MM.1S (cell line): ENCODE measurements at regions not wholly inside any gene's neighbourhood (a gene's known extent, or its start where the extent isn't known, plus 50 kb on each side); places are given as distances from the start of the nearest gene placed in this dataset.

Source experiments
- DNase-seq: peaks from one replicate; pipeline ENCODE4 v3.0.0-alpha.2; 2015
- H2AFZ ChIP-seq: fragments of 300-600 bp; sonication (generic); 2 replicates; pipeline ENCODE4 v1.6.0; 2016; ENCODE audit warnings: antibody characterized with exemption, low read length
- H3F3A ChIP-seq: fragments of 300-600 bp; sonication (generic); 2 replicates; pipeline ENCODE4 v1.6.1; 2016; ENCODE audit warnings: mild to moderate bottlenecking, antibody characterized with exemption, low read length, moderate library complexity, mixed read lengths; ENCODE audit not compliant: insufficient read depth
- H3K27ac ChIP-seq: fragments of 300-600 bp; sonication (generic); 2 replicates; pipeline ENCODE4 v1.5.1; 2016; ENCODE audit warnings: mild to moderate bottlenecking, low read length
- H3K27me3 ChIP-seq: fragments of 300-600 bp; sonication (generic); replicated peaks from 2 replicates; pipeline ENCODE4 v1.6.0; 2016; ENCODE audit warnings: low read length; ENCODE audit not compliant: insufficient read depth
- H3K36me3 ChIP-seq: fragments of 300-600 bp; sonication (generic); replicated peaks from 2 replicates; pipeline ENCODE4 v1.6.1; 2016; ENCODE audit warnings: mild to moderate bottlenecking, low read length, mixed read lengths; ENCODE audit not compliant: insufficient read depth
- H3K4me1 ChIP-seq: fragments of 300-600 bp; sonication (generic); 2 replicates; pipeline ENCODE4 v1.6.1; 2016; ENCODE audit warnings: low read length, mixed read lengths
- H3K4me2 ChIP-seq: fragments of 300-600 bp; sonication (generic); 2 replicates; pipeline ENCODE4 v1.6.0; 2016; ENCODE audit warnings: low read depth, low read length
- H3K4me3 ChIP-seq: fragments of 300-600 bp; sonication (generic); 2 replicates; pipeline ENCODE4 v1.5.1; 2016; ENCODE audit warnings: low read length, mixed read lengths
- H3K79me2 ChIP-seq: fragments of 300-600 bp; sonication (generic); 2 replicates; pipeline ENCODE4 v1.6.1; 2016; ENCODE audit warnings: mixed run types, low read length, mixed read lengths
- H3K9ac ChIP-seq: fragments of 300-600 bp; sonication (generic); 2 replicates; pipeline ENCODE4 v1.6.1; 2016; ENCODE audit warnings: low read length, mixed read lengths
- H3K9me2 ChIP-seq: fragments of 300-600 bp; sonication (generic); replicated peaks from 2 replicates; pipeline ENCODE4 v1.6.1; 2016; ENCODE audit warnings: mild to moderate bottlenecking, low read length, mixed read lengths; ENCODE audit not compliant: insufficient read depth
- H3K9me3 ChIP-seq: fragments of 300-600 bp; sonication (generic); replicated peaks from 2 replicates; pipeline ENCODE4 v1.6.1; 2016; ENCODE audit warnings: mild to moderate bottlenecking, low read length, mixed read lengths; ENCODE audit not compliant: insufficient read depth
- H4K20me1 ChIP-seq: fragments of 300-600 bp; sonication (generic); 2 replicates; pipeline ENCODE4 v1.6.1; 2016; ENCODE audit warnings: mild to moderate bottlenecking, low read length, moderate library complexity, mixed read lengths; ENCODE audit not compliant: insufficient read depth
- EZH2 ChIP-seq: fragments of 300-600 bp; sonication (generic); optimal IDR thresholded peaks from 2 replicates; pipeline ENCODE3; 2017; ENCODE audit warnings: low read depth, mild to moderate bottlenecking, antibody characterized with exemption, low read length, mixed read lengths
- EZH2phosphoT487 ChIP-seq: fragments of 300-600 bp; sonication (generic); IDR thresholded peaks from 2 replicates; pipeline ENCODE4 v1.6.1; 2018; ENCODE audit warnings: antibody characterized with exemption, low read length
- TF ChIP-seq, protein P1 (sequence below): fragments of 300-600 bp; sonication (generic); IDR thresholded peaks from 2 replicates; pipeline ENCODE4 v1.5.1; 2016; ENCODE audit warnings: antibody characterized with exemption, low read length, mixed read lengths

DNA sequence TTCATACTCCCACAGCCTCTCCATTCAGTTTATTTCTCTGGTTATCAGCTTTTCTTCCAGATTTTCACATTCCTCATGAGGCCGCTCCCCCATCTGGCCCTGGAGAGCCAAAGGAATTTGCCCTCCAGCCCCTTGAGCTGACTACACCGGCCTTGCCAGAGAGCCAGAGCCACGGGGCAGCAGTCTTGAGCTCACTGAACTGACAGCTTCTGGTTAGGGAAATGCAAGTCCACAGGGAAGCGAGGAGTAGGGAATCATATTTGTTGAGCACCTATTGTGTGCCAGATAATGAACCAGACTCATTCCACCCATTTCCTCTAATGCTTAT, 102.4 kb downstream of the ABCC12 start:
- Histone ChIP-seq H3K9me2 (no peaks in the 10 kb centered on the region), H3K4me2 (no peak overlapping the region), H2AFZ (no peak overlapping the region), H3K27me3 (no peaks in the 10 kb centered on the region), H3K9me3 (no peaks in the 10 kb centered on the region), H3F3A (no peaks in the 10 kb centered on the region), H3K4me3 (no peak overlapping the region), H3K36me3 (no peaks in the 10 kb centered on the region), H4K20me1 (no peaks in the 10 kb centered on the region), H3K27ac (no peak overlapping the region), H3K4me1 (no peaks in the 10 kb centered on the region), H3K9ac (no peak overlapping the region), H3K79me2 (no peaks in the 10 kb centered on the region)
- no peak for DNase-seq
- no peak for TF ChIP-seq EZH2phosphoT487
- TF ChIP-seq, protein P1, sequence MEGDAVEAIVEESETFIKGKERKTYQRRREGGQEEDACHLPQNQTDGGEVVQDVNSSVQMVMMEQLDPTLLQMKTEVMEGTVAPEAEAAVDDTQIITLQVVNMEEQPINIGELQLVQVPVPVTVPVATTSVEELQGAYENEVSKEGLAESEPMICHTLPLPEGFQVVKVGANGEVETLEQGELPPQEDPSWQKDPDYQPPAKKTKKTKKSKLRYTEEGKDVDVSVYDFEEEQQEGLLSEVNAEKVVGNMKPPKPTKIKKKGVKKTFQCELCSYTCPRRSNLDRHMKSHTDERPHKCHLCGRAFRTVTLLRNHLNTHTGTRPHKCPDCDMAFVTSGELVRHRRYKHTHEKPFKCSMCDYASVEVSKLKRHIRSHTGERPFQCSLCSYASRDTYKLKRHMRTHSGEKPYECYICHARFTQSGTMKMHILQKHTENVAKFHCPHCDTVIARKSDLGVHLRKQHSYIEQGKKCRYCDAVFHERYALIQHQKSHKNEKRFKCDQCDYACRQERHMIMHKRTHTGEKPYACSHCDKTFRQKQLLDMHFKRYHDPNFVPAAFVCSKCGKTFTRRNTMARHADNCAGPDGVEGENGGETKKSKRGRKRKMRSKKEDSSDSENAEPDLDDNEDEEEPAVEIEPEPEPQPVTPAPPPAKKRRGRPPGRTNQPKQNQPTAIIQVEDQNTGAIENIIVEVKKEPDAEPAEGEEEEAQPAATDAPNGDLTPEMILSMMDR: no peak
- TF ChIP-seq EZH2: no peak

DNA sequence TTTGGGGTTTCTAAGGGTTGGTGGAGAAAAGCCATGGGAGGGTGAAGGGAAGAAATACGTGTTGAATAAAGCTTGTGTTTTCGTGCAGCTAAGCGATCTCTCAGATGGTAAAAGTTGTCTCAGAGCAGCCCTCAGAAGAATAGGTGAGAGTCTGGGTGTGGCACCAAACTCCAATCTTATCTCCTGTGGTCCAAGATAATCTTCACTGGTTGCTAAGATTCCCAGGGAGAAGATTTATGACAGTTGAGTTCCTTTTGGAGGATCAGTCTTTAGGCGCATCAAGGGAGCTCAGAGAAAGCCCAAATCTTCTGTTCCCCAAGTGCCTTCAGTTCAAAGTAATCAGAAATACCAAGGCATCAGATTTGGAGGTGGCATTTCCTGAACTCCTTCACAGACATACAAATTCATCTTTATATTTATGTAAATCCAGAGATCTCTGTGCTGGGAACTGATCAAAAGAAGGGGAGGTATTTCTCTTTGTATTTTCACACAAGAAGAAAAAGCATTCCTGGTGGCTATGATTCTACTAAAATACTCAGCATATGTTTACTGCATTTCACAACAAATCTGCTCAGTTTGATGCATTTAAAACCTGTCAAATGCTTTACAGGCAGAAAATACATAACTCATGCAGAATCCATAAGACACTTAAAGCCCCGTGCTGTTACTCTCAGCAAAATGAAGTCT, 102.9 kb downstream of the ABCC12 start:
- no peaks in the 10 kb centered on the region for H3K36me3 ChIP-seq
- no peak overlapping the region for H2AFZ ChIP-seq
- H3F3A ChIP-seq: no peaks in the 10 kb centered on the region
- no peaks in the 10 kb centered on the region for H4K20me1 ChIP-seq
- H3K4me1 ChIP-seq: no peaks in the 10 kb centered on the region
- H3K4me3 ChIP-seq: no peak overlapping the region
- H3K9me3 ChIP-seq: no peaks in the 10 kb centered on the region
- H3K4me2 ChIP-seq: no peak overlapping the region
- no peak overlapping the region for H3K27ac ChIP-seq
- DNase-seq: no peak
- no peaks in the 10 kb centered on the region for H3K79me2 ChIP-seq
- H3K9me2 ChIP-seq: no peaks in the 10 kb centered on the region
- no peak overlapping the region for H3K9ac ChIP-seq
- H3K27me3 ChIP-seq: no peaks in the 10 kb centered on the region
- TF ChIP-seq EZH2 (no peak), EZH2phosphoT487 (no peak)
- TF ChIP-seq, protein P1: no peak

DNA sequence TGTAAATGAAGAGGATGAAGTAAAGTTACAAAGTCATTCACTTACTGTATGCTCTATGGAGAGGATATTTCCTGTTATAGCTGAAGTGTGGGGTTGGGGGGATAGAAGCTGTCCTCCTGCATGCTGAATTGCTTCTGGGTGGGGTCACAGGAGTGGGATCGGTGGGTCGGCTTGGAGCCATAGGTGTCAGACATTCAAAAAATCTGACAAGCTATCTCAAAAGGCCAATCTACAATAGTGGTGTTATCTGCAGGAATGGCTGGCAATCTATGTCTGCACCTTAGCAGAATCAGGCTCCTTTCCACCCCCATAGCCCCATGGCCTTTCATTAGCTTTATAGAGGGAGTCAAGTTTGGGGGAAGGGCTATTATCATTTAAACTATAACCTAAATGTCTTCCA, 104.9 kb downstream of the ABCC12 start:
- TF ChIP-seq, protein P1: no peak
- no peak for TF ChIP-seq EZH2phosphoT487
- TF ChIP-seq EZH2: no peak
- Histone ChIP-seq H3F3A (no peaks in the 10 kb centered on the region), H3K27ac (no peak overlapping the region), H3K79me2 (no peaks in the 10 kb centered on the region), H4K20me1 (no peaks in the 10 kb centered on the region), H3K27me3 (no peaks in the 10 kb centered on the region), H3K36me3 (no peaks in the 10 kb centered on the region), H3K4me2 (no peak overlapping the region), H3K9me2 (no peaks in the 10 kb centered on the region), H3K9me3 (no peaks in the 10 kb centered on the region), H3K4me3 (no peak overlapping the region), H2AFZ (no peak overlapping the region), H3K4me1 (no peaks in the 10 kb centered on the region), H3K9ac (no peak overlapping the region)
- DNase-seq: no peak
